ENCODE measurements at regions not wholly inside any gene's neighbourhood (a gene's known extent, or its start where the extent isn't known, plus 50 kb on each side); places are given as distances from the start of the nearest gene placed in this dataset.
"Not testable (repeated sequence)": the region's sequence is repeated elsewhere in the genome, so short reads cannot be mapped to it uniquely, and the experiment has no call there.

DNA sequence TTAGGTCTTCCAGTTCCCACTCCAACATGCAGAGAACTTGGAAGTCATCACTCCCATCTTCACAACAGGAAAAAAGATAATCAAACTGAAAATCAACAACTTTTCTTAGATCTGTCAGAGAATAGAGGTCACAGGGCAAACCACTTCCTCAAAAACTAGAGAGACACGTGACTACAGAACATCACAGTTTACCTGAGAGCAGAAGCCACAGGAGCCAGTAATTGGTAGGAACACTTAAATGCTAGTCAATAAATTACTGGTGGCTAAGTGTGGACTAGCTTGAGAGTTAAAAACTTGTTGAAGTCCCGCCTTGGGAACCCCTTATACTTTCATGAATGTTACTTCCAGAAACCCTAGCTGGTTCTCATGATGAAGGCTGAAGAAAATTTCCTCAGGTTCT is 81.1 kb downstream of the THSD1 start:
- H3K27me3 Mint-ChIP-seq, H3K36me3 Mint-ChIP-seq, H3K9me3 Mint-ChIP-seq, H3K27ac Mint-ChIP-seq, H3K4me1 Mint-ChIP-seq: not testable (repeated sequence)
- H3K4me3 Mint-ChIP-seq = peak overlapping the region in 1 of 4 donors; percentile 12

DNA sequence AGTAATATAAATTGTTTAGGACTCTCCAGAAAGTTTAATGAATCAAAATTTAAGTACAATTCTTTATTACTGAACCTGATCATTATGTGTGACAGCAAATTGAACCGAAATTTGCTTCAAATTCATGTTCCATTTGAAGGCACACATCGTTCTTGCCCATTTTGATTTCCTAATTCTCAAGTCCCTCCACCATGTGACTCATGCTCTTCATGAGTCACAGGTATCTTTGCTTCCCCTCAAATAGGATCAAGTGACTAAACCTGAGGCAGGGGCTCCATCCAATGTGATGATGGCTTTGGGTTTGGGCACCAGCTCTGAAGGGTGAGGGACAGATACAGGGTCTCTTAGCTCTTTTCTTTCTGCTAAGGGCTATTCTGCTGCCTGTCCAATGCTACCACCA is 86.1 kb downstream of the THSD1 start:
- Mint-ChIP-seq H3K4me1 (no peaks in the 10 kb centered on the region), H3K9me3 (no peaks in the 10 kb centered on the region), H3K4me3 (no peak overlapping the region), H3K27ac (no peak overlapping the region), H3K36me3 (no peaks in the 10 kb centered on the region), H3K27me3 (peaks cover 11% of the 10 kb centered on the region)

DNA sequence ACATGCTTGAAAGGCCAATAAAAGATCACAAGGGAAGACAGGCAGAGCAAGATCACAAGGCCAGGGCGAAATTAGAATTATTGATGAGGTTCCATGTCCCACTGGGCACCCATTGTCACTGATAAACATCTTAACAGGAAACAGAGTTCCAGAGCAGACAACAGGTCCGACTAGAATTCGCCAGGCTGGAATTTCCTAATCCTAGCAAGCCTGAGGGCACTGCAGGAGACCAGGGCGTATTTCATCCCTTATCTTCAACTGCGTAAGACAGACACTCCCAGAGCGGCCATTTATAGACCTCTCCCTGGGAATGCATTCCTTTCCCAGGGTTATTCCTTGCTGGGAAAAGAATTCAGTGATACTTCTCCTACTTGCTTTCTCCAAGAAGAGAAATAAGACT is 96.1 kb downstream of the THSD1 start:
- H3K36me3 Mint-ChIP-seq, H3K27ac Mint-ChIP-seq, H3K4me1 Mint-ChIP-seq, H3K4me3 Mint-ChIP-seq, H3K27me3 Mint-ChIP-seq: not testable (repeated sequence)
- H3K9me3 Mint-ChIP-seq = peaks cover 5 to 24% (median 5%) of the 10 kb centered on the region in 3 donors

DNA sequence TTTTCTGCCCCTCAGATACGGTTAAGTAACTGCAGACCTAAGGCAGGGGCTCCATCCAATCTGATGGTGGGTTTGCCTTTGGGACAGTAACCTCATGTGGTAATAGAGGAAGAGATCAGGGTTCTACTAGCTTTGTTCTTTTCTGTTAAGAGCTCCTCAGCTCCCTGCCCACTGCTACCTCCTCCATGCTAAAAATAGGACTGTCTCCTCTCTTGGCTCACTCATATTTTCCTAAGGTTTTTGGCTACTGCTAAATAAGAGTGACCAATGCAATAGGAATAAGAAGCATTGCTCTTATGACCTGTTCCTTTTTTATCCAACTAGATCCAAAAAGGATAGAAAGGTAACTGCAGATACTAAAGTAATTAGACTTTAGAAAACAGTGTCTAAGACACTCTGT is 99.6 kb downstream of the THSD1 start:
- not testable (repeated sequence) for H3K4me3 Mint-ChIP-seq, H3K4me1 Mint-ChIP-seq, H3K27me3 Mint-ChIP-seq, H3K36me3 Mint-ChIP-seq, H3K27ac Mint-ChIP-seq
- peaks cover 3 to 24% (median 3%) of the 10 kb centered on the region in 3 donors for H3K9me3 Mint-ChIP-seq

DNA sequence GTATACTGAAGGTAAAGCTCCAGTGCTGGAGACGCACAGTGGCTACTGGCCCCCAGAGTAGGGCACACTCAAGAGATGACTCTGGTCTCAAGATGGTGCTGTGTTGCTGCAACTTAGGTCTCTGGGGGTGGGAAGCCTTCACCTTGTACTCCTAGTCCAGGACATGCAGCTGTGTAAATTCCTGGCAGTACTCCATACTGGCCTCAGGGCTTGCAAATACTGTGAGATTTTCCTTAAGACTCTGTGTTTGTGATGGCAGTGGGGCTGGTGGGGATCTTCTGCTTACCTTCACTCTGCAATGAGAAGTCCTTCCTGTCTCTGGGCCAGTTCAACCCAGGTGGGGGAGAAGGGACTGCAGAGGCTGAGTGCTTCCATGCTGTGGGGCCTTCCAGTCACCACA is 102.9 kb downstream of the THSD1 start:
- H3K4me1 Mint-ChIP-seq, H3K36me3 Mint-ChIP-seq, H3K27me3 Mint-ChIP-seq, H3K9me3 Mint-ChIP-seq, H3K27ac Mint-ChIP-seq, H3K4me3 Mint-ChIP-seq: not testable (repeated sequence)

DNA sequence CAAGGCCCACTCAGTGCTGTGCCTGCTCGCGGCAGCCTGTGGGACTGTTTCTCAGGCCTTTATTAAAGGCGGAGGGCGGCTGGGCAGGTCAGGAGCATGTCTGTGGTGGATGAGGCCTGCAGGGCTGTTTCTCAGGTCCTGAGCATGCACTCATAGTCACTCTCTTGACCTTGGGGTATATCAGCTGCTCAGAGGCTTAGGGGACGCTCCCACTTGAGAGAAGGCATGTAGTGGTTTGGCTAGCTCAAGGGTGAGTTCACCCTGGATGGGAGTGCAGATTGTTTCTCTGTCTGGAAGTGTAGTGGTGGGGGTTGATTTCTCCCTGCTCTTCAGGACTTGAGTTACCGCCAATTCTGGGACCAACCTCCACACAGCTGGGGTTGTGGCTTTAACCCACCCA is 103.3 kb downstream of the THSD1 start:
- not testable (repeated sequence) for H3K27ac Mint-ChIP-seq

DNA sequence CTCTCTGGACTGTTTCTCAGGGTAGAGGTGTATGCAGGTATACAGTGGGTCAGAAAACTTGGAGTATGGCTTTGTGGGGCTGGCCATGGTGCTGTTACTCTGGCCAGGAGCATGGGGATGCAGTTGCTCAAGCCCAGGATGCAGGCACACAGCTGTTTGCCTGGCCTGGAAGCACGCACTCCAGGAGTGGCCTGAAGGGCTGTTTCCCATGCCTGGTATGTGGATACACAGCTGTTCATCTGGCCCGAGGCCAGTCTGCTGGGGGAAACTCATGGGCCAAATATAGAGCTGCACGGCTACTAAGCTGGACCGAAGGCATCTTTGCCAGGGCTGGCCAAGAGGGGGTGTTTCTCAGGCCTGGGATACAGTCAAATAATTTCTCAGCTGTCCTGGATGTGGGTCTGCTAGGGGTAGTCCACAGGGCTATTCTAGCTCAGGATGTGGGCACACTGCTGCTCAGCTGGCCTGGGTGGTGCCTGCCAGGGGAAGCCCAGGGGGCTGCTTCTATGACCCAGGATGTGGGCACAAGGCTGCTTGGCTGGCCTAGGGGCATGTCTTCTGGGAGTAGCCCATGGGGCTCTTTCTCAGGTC is 104.1 kb downstream of the THSD1 start:
- not testable (repeated sequence) for H3K4me3 Mint-ChIP-seq, H3K36me3 Mint-ChIP-seq, H3K27ac Mint-ChIP-seq, H3K27me3 Mint-ChIP-seq, H3K9me3 Mint-ChIP-seq, H3K4me1 Mint-ChIP-seq

More for the DNA sequence above, 103.3 kb downstream of the THSD1 start:
- not testable (repeated sequence) for H3K9me3 Mint-ChIP-seq, H3K36me3 Mint-ChIP-seq, H3K27me3 Mint-ChIP-seq, H3K4me3 Mint-ChIP-seq, H3K4me1 Mint-ChIP-seq

DNA sequence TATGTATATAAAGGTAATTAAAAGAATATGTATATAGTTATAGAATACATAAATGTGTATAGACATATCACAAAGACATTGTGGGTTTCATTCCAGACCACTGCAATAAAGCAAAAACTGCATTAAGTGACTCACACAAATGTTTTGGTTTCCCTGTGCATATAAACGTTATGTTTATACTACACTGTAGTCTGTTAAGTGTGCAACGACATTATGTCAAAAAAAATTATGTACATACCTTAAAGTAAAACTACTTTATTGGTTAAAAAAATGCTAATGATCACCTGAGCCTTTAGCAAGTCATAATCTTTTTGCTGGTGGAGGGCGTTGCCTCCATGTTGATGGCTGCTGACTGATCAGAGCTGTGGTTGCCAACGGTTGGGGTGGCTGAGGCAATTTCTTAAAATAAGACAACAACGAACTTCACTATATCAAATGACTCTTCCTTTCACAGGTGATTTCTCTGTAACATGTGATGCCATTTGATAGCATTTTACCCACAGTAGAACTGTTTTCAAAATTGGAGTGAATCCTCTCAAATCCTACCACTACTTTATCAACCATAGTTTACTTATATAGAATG is 107.8 kb downstream of the THSD1 start:
- H3K4me3 Mint-ChIP-seq, H3K36me3 Mint-ChIP-seq, H3K4me1 Mint-ChIP-seq, H3K9me3 Mint-ChIP-seq, H3K27me3 Mint-ChIP-seq, H3K27ac Mint-ChIP-seq: not testable (repeated sequence)

DNA sequence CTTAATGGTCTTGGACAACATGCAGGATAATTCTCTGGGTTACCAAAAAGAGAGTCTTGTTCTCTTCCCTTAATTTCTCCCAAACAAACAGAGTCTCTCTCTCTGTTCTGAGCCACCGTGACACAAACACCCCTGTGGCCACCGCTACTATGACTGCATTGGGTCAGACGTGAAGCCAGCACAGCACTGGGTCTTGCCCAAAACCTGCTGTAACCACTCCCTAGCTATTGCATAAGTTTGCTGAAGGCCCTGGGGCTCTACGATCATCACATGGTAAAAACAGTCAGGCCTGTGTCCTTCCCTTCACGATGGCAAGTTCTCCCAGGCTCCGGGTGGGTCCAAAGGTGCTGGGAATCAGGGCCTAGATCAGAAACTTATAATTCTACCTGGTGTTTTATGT is 117.1 kb downstream of the THSD1 start:
- H3K4me3 Mint-ChIP-seq, H3K27ac Mint-ChIP-seq, H3K9me3 Mint-ChIP-seq, H3K27me3 Mint-ChIP-seq, H3K36me3 Mint-ChIP-seq, H3K4me1 Mint-ChIP-seq: not testable (repeated sequence)

DNA sequence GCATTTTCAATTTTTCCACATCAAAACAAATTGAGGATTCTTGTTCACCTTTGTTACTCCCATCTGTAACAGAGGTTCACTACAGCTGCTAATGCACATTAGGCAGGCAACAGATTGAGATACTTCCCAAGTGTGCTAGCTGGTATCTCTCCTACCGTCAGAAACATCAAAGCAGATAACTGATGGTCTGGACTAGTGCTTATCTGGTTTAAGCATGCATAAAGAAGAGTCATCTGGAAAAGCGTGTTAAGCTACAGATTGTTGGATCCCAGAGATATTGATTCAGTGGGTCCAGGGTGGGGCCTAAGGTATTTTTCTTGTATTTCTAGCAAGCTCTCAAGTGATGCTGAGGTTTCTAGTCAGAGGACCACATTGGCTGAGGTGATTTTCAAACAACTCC is 122.0 kb upstream of the NEK3 start:
- H3K27me3 Mint-ChIP-seq, H3K4me1 Mint-ChIP-seq, H3K36me3 Mint-ChIP-seq, H3K27ac Mint-ChIP-seq, H3K9me3 Mint-ChIP-seq: not testable (repeated sequence)
- H3K4me3 Mint-ChIP-seq = peak overlapping the region in 1 of 4 donors; percentile 17

DNA sequence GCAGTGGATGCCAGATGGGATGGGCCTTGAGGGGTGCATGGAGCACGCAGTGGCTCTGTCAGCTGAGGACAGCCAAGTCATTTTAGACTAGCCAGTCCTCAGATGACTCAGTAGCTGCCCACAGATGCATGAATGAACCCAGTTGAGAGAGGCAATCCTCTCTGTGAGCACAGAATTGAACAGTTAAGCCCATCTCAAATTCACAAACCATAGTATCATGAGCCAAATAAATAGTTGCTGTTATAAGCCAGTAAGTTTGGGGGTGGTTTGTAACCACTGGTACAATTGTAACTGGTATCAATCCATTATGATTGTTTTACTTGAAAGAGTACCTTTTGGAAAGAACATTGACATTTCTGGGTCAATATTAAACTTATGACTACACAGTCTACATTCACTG is 120.0 kb upstream of the NEK3 start:
- not testable (repeated sequence) for H3K4me3 Mint-ChIP-seq, H3K27me3 Mint-ChIP-seq, H3K36me3 Mint-ChIP-seq, H3K9me3 Mint-ChIP-seq, H3K27ac Mint-ChIP-seq, H3K4me1 Mint-ChIP-seq

DNA sequence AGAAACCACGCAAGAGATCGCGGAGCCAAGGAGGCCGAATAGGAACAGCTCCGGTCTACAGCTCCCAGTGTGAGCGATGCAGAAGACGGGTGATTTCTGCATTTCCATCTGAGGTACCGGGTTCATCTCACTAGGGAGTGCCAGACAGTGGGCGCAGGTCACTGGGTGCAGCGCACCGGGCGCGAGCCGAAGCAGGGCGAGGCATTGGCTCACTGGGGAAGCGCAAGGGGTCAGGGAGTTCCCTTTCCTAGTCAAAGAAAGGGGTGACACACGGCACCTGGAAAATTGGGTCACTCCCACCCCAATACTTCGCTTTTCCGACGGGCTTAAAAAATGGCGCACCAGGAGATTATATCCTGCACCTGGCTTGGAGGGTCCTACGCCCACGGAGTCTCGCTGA is 94.9 kb upstream of the NEK3 start:
- not testable (repeated sequence) for H3K36me3 Mint-ChIP-seq, H3K4me1 Mint-ChIP-seq, H3K9me3 Mint-ChIP-seq, H3K27me3 Mint-ChIP-seq, H3K27ac Mint-ChIP-seq, H3K4me3 Mint-ChIP-seq

DNA sequence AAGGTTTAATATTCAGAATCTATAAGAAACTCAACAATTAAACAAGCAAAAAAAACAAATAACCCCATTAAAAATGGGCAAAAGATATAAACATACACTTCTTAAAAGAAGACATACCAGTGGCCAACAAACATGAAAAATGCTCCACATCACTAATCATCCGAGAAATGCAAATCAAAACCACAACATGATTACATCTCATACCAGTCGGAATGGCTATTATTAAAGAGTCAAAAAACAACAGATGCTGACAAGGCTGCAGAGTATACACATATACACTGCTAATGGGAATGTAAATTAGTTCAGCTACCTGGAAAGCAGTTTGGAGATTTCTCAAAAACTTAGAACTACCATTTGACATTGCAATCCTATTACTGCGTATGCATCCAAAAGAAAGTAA is 81.4 kb upstream of the NEK3 start:
- H3K4me1 Mint-ChIP-seq = peaks cover 8 to 10% (median 8%) of the 10 kb centered on the region in 3 donors
- not testable (repeated sequence) for H3K9me3 Mint-ChIP-seq, H3K36me3 Mint-ChIP-seq, H3K4me3 Mint-ChIP-seq, H3K27me3 Mint-ChIP-seq, H3K27ac Mint-ChIP-seq

DNA sequence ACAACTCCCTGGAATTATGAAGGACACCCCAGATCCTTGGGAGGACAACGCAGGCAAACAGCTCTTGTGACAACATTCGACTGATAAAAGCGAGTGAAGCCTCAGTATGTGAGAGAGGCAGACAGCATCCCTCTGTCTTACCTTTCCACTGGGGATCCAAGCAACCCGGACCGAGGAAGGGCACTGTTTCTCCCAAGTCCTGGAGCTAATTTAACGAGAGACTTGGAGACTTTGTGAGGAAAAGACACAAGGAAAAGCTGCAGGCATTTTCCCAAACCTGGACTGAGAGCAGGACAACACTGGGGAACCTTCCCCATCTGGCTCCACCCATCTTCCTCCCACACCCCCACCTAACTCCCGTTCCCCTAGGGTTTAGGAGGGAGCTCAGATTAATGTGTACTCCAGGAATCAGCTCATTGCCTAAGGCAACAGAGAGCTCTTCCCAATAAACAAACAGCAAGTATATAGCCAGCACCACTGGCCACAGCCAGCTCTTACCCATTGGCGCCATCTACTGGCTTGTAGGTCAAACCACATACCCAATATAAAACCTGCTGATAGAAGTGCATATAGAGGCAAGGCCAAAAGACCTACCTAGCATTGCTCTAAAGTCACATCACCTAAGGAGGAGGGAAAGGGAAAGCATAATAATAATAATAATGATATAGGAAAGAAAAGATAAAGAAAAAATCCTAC is 76.7 kb upstream of the NEK3 start:
- not testable (repeated sequence) for H3K9me3 Mint-ChIP-seq, H3K36me3 Mint-ChIP-seq, H3K4me3 Mint-ChIP-seq, H3K27me3 Mint-ChIP-seq, H3K27ac Mint-ChIP-seq
- H3K4me1 Mint-ChIP-seq = peaks cover 8 to 10% (median 8%) of the 10 kb centered on the region in 3 donors

DNA sequence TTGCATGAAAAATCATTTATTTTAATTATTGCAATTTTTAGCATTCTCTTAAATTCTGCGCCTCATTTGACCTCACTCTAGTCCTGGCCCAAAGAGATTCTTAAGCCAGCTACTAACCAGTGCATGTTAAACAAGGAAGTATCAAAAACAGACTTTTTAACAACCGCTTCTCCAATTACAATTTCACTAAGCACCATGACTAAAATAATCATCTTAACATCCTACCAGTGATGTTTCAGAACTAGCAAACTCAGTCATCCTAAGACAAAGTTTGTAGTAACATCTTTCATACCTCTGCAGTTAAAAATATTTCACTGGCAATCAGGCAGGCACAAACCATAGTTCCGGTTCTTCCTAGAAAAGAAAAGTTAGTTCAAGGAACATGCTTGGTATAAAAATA is 75.5 kb upstream of the NEK3 start:
- not testable (repeated sequence) for H3K27me3 Mint-ChIP-seq, H3K9me3 Mint-ChIP-seq, H3K27ac Mint-ChIP-seq, H3K4me1 Mint-ChIP-seq, H3K36me3 Mint-ChIP-seq, H3K4me3 Mint-ChIP-seq

DNA sequence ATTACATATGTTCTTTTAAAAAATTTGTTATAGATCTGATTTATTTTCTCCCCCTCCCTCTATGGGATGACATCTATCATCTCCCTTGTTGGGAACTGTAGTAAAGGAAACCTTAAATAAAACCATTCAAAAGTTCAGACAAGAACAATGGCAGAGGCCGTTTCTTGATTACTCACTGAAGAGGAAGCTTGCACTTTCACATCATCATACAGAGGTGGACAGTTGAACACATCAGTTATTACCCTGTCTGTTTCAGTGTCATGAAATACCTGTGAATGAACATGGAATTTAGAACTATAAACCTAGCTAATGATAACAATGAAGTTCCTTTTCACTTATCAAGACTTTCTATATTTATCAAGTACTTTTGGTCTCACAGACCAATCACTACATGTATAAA is 63.7 kb upstream of the NEK3 start:
- H3K4me3 Mint-ChIP-seq, H3K27me3 Mint-ChIP-seq, H3K36me3 Mint-ChIP-seq, H3K4me1 Mint-ChIP-seq, H3K27ac Mint-ChIP-seq, H3K9me3 Mint-ChIP-seq: not testable (repeated sequence)

DNA sequence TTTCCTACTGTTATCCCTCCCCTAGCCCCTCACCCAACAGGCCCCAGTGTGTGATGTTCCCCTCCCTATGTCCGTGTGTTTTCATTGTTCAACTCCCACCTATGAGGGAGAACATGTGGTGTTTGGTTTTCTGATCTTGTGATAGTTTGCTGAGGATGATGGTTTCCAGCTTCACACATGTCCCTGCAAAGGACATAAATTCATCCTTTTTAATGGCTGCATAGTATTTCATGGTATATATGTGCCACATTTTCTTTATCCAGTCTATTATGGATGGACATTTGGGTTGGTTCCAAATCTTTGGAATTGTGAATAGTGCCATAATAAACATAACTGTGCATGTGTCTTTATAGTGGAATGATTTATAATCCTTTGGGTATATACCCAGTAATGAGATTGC is 54.5 kb upstream of the NEK3 start:
- H3K36me3 Mint-ChIP-seq, H3K9me3 Mint-ChIP-seq, H3K27me3 Mint-ChIP-seq, H3K4me3 Mint-ChIP-seq, H3K4me1 Mint-ChIP-seq, H3K27ac Mint-ChIP-seq: not testable (repeated sequence)

All from IgD-negative memory B cell (primary cell).